ENCODE measurements at regions not wholly inside any gene's neighbourhood (a gene's known extent, or its start where the extent isn't known, plus 50 kb on each side); places are given as distances from the start of the nearest gene placed in this dataset.

- Histone ChIP-seq H3K27ac (ENCODE audit: low read length) (no peak overlapping the region), H3K4me3 (ENCODE audit: low read length) (no peak overlapping the region), H3K27me3 (ENCODE audit: insufficient read depth, low read depth, low read length) (no peaks in the 10 kb centered on the region), H3K79me2 (replicated peaks; ENCODE audit: insufficient read depth, low read length) (no peaks in the 10 kb centered on the region), H3K36me3 (ENCODE audit: insufficient read depth, low read length) (no peaks in the 10 kb centered on the region), H3K9ac (ENCODE audit: low read length) (no peak overlapping the region), H3K4me2 (ENCODE audit: low read length) (no peak overlapping the region), H2AFZ (ENCODE audit: low read depth, low read length) (no peak overlapping the region), H3K9me2 (ENCODE audit: insufficient read depth, low read length) (no peaks in the 10 kb centered on the region), H3K9me3 (ENCODE audit: low read length) (no peaks in the 10 kb centered on the region), H4K20me1 (ENCODE audit: insufficient read depth) (no peaks in the 10 kb centered on the region), H3F3A (ENCODE audit: insufficient read depth, low read length, poor library complexity, severe bottlenecking) (no peaks in the 10 kb centered on the region)
- TF ChIP-seq REST (IDR thresholded peaks at IDR 0.05; ENCODE audit: borderline replicate concordance) (no peak), MXI1 (conservative IDR thresholded peaks at IDR 0.05; ENCODE audit: poor library complexity, severe bottlenecking) (no peak), EP300 (conservative IDR thresholded peaks at IDR 0.05; ENCODE audit: poor library complexity, severe bottlenecking) (no peak), CTCF (IDR thresholded peaks at IDR 0.05; ENCODE audit: poor library complexity, severe bottlenecking) (no peak), POLR2AphosphoS5 (IDR thresholded peaks at IDR 0.05) (no peak), SMC3 (conservative IDR thresholded peaks at IDR 0.05; ENCODE audit: poor library complexity) (no peak), TAF1 (IDR thresholded peaks at IDR 0.05; ENCODE audit: low read depth) (no peak), RAD21 (conservative IDR thresholded peaks at IDR 0.05) (no peak), EZH2 (IDR thresholded peaks at IDR 0.05; ENCODE audit: borderline replicate concordance, insufficient read depth, low read length, poor library complexity, severe bottlenecking) (no peak)
Measured at GRCh38 chr1:222307621-222308020, 240.3 kb downstream of the HHIPL2 start.

- no peaks in the 10 kb centered on the region for H3F3A ChIP-seq (ENCODE audit: insufficient read depth, low read length, poor library complexity, severe bottlenecking)
- no peak overlapping the region for H2AFZ ChIP-seq (ENCODE audit: low read depth, low read length)
- no peaks in the 10 kb centered on the region for H3K27me3 ChIP-seq (ENCODE audit: insufficient read depth, low read depth, low read length)
- no peaks in the 10 kb centered on the region for H3K9me2 ChIP-seq (ENCODE audit: insufficient read depth, low read length)
- no peaks in the 10 kb centered on the region for H3K36me3 ChIP-seq (ENCODE audit: insufficient read depth, low read length)
- no peaks in the 10 kb centered on the region for H3K9me3 ChIP-seq (ENCODE audit: low read length)
- H4K20me1 ChIP-seq (ENCODE audit: insufficient read depth), result no peaks in the 10 kb centered on the region
- no peak overlapping the region for H3K4me2 ChIP-seq (ENCODE audit: low read length)
- no peak overlapping the region for H3K4me3 ChIP-seq (ENCODE audit: low read length)
- H3K27ac ChIP-seq (ENCODE audit: low read length), result no peak overlapping the region
- H3K9ac ChIP-seq (ENCODE audit: low read length), result no peak overlapping the region
- TF ChIP-seq CTCF (IDR thresholded peaks at IDR 0.05; ENCODE audit: poor library complexity, severe bottlenecking) (no peak), EZH2 (IDR thresholded peaks at IDR 0.05; ENCODE audit: borderline replicate concordance, insufficient read depth, low read length, poor library complexity, severe bottlenecking) (no peak), REST (IDR thresholded peaks at IDR 0.05; ENCODE audit: borderline replicate concordance) (no peak)
- no peaks in the 10 kb centered on the region for H3K79me2 ChIP-seq (replicated peaks; ENCODE audit: insufficient read depth, low read length)
Measured at GRCh38 chr1:222306512-222306911, 241.4 kb downstream of the HHIPL2 start.

Data from neural cell (in vitro differentiated cells).